ENCODE measurements at regions not wholly inside any gene's neighbourhood (a gene's known extent, or its start where the extent isn't known, plus 50 kb on each side); places are given as distances from the start of the nearest gene placed in this dataset.

DNA sequence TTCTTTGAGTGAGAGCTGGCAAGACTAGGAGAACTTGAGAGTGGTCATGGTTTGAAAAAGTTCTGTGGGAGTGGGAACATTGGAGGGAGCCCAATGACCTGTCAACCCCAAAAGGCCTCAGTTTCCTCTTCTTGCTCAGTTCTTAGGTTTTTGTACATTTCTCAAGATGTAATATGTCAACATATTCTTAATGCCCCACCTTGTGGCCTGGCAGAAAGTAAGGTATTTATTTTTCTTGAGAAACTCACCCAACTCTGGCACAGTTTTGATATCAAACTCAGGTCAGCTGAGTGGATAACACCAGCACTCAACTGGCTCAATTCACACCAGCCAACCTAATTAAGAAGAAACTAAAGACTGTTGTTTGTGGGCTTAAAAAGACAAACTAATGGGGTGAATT is 123.0 kb upstream of the SLC27A6 start:
- TF ChIP-seq POLR2AphosphoS5 (IDR thresholded peaks at IDR 0.05; ENCODE audit: low read depth, low read length) (no peak), POLR2A (IDR thresholded peaks at IDR 0.05; ENCODE audit: low read depth, low read length) (no peak), TAF1 (IDR thresholded peaks at IDR 0.05; ENCODE audit: borderline replicate concordance, low read depth, low read length) (no peak)
